ENCODE measurements at regions not wholly inside any gene's neighbourhood (a gene's known extent, or its start where the extent isn't known, plus 50 kb on each side); places are given as distances from the start of the nearest gene placed in this dataset.

GRCh38 chr12:34206061-34206785, 183.9 kb downstream of the ALG10 start:
- H3K27me3 ChIP-seq (ENCODE audit: insufficient read depth, low read length), result no peaks in the 10 kb centered on the region
- no peak overlapping the region for H3K27ac ChIP-seq (ENCODE audit: insufficient read length, low read depth, low read length)
- H3K23me2 ChIP-seq (ENCODE audit: insufficient read length, low read depth, low read length, poor library complexity, severe bottlenecking), result no peaks in the 10 kb centered on the region
- no peak overlapping the region for H3K4me2 ChIP-seq (ENCODE audit: insufficient read depth, insufficient read length, low read length)
- no peak overlapping the region for H2BK5ac ChIP-seq (ENCODE audit: insufficient read length, low read length)
- H3K18ac ChIP-seq (ENCODE audit: insufficient read length, low read depth, low read length), result no peak overlapping the region
- Mint-ChIP-seq H3K4me3 (no peak overlapping the region; a peak in 1 of 5 replicates), H3K27ac (no peak overlapping the region), H3K27me3 (ENCODE audit: low read depth) (no peaks in the 10 kb centered on the region; the same call in none of the 2 replicates), H3K4me1 (no peaks in the 10 kb centered on the region), H3K36me3 (ENCODE audit: insufficient read depth in 1 of 3, low read depth in 3 of 3) (peaks cover 30 to 37% (median 32%) of the 10 kb centered on the region in 3 experiments), H3K9me3 (peaks cover 90 to 93% of the 10 kb centered on the region in 2 experiments)
- no peaks in the 10 kb centered on the region for H4K20me1 ChIP-seq (ENCODE audit: control insufficient read depth, insufficient read depth, insufficient read length)
- H3K4me1 ChIP-seq (ENCODE audit: insufficient read depth, low read length), result no peaks in the 10 kb centered on the region
- no peak overlapping the region for H3K4ac ChIP-seq (ENCODE audit: low read depth, low read length)
- H3K56ac ChIP-seq (ENCODE audit: insufficient read length, low read depth, low read length), result no peak overlapping the region
- H3K9me3 ChIP-seq (ENCODE audit: control insufficient read depth, low read depth, low read length), result peaks cover 54% of the 10 kb centered on the region
- H4K8ac ChIP-seq (replicated peaks; ENCODE audit: insufficient read length, low read depth, low read length), result no peak overlapping the region
- DNase-seq, result no peak
- no peaks in the 10 kb centered on the region for H3K79me2 ChIP-seq (ENCODE audit: insufficient read depth, low read length)
- no peak overlapping the region; the same call in 1 of the 2 replicates for H3K14ac ChIP-seq (ENCODE audit: insufficient read depth, low read length)
- H2BK120ac ChIP-seq (ENCODE audit: low read depth, low read length, poor library complexity, severe bottlenecking), result no peak overlapping the region
- H3K79me1 ChIP-seq (ENCODE audit: insufficient read depth, low read depth, low read length, poor library complexity, severe bottlenecking), result no peaks in the 10 kb centered on the region
- no peak overlapping the region for H3K9ac ChIP-seq (ENCODE audit: extremely low read depth, insufficient read length, low read length)
- H2AFZ ChIP-seq (ENCODE audit: low read length), result no peak overlapping the region
- H3K23ac ChIP-seq (ENCODE audit: insufficient read length, low read depth, low read length), result no peak overlapping the region
- WGBS (ENCODE audit: extremely low coverage, insufficient read length, low lambda C conversion rate), result no CpG with 5 or more reads among the region's 18 CpGs
- no peak overlapping the region for H2BK12ac ChIP-seq (ENCODE audit: insufficient read length, low read depth, low read length)
- H2BK15ac ChIP-seq (ENCODE audit: low read depth, low read length), result no peak overlapping the region
- H2AK5ac ChIP-seq (ENCODE audit: insufficient read length, low read length), result no peak overlapping the region
- H4K91ac ChIP-seq (ENCODE audit: insufficient read length, low read depth, low read length), result no peak overlapping the region
- TF ChIP-seq CTCF (conservative IDR thresholded peaks at IDR 0.05), result no peak
- no peak overlapping the region for H2BK20ac ChIP-seq (ENCODE audit: low read depth, low read length, poor library complexity, severe bottlenecking)
- H4K5ac ChIP-seq (ENCODE audit: insufficient read length, low read depth, low read length), result no peak overlapping the region
- H3T11ph ChIP-seq (ENCODE audit: low read length), result no peak overlapping the region

Measured in H9 (cell line).